ENCODE measurements at regions not wholly inside any gene's neighbourhood (a gene's known extent, or its start where the extent isn't known, plus 50 kb on each side); places are given as distances from the start of the nearest gene placed in this dataset.

GRCh38 chr3:175989161-175989560 is 1130.0 kb downstream of the NAALADL2 start:
- Histone ChIP-seq H3K4me3 (replicated peaks; ENCODE audit: low read depth, low read length) (no peak overlapping the region), H3K27me3 (replicated peaks; ENCODE audit: control insufficient read depth, insufficient read depth, low read length) (no peaks in the 10 kb centered on the region), H3K36me3 (ENCODE audit: control insufficient read depth, insufficient read depth, low read length) (no peaks in the 10 kb centered on the region)
- no peak for DNase-seq (ENCODE audit: extremely low read depth, insufficient read length)
- no peak for TF ChIP-seq CTCF (IDR thresholded peaks at IDR 0.05; ENCODE audit: insufficient read depth, low read length, poor library complexity, severe bottlenecking)

- Histone ChIP-seq H3K4me3 (replicated peaks; ENCODE audit: low read depth, low read length) (no peak overlapping the region), H3K36me3 (ENCODE audit: control insufficient read depth, insufficient read depth, low read length) (no peaks in the 10 kb centered on the region), H3K27me3 (replicated peaks; ENCODE audit: control insufficient read depth, insufficient read depth, low read length) (no peaks in the 10 kb centered on the region)
- DNase-seq (ENCODE audit: extremely low read depth, insufficient read length): no peak
- no peak for TF ChIP-seq CTCF (IDR thresholded peaks at IDR 0.05; ENCODE audit: insufficient read depth, low read length, poor library complexity, severe bottlenecking)
Observed at GRCh38 chr3:175988401-175988800, 1129.3 kb downstream of the NAALADL2 start.

GRCh38 chr3:175985781-175986180 is 1126.6 kb downstream of the NAALADL2 start:
- H3K27me3 ChIP-seq (replicated peaks; ENCODE audit: control insufficient read depth, insufficient read depth, low read length): no peaks in the 10 kb centered on the region
- no peak for DNase-seq (ENCODE audit: extremely low read depth, insufficient read length)
- H3K36me3 ChIP-seq (ENCODE audit: control insufficient read depth, insufficient read depth, low read length): no peaks in the 10 kb centered on the region
- no peak overlapping the region for H3K4me3 ChIP-seq (replicated peaks; ENCODE audit: low read depth, low read length)
- TF ChIP-seq CTCF (IDR thresholded peaks at IDR 0.05; ENCODE audit: insufficient read depth, low read length, poor library complexity, severe bottlenecking): no peak

GRCh38 chr3:175983379-175983778 is 1124.2 kb downstream of the NAALADL2 start:
- Histone ChIP-seq H3K36me3 (ENCODE audit: control insufficient read depth, insufficient read depth, low read length) (no peaks in the 10 kb centered on the region), H3K4me3 (replicated peaks; ENCODE audit: low read depth, low read length) (no peak overlapping the region), H3K27me3 (replicated peaks; ENCODE audit: control insufficient read depth, insufficient read depth, low read length) (no peaks in the 10 kb centered on the region)
- no peak for TF ChIP-seq CTCF (IDR thresholded peaks at IDR 0.05; ENCODE audit: insufficient read depth, low read length, poor library complexity, severe bottlenecking)
- DNase-seq (ENCODE audit: extremely low read depth, insufficient read length): no peak

GRCh38 chr3:175980486-175981090 is 1121.5 kb downstream of the NAALADL2 start:
- Histone ChIP-seq H3K27me3 (replicated peaks; ENCODE audit: control insufficient read depth, insufficient read depth, low read length) (no peaks in the 10 kb centered on the region), H3K36me3 (ENCODE audit: control insufficient read depth, insufficient read depth, low read length) (no peaks in the 10 kb centered on the region), H3K4me3 (replicated peaks; ENCODE audit: low read depth, low read length) (no peak overlapping the region)
- TF ChIP-seq CTCF (IDR thresholded peaks at IDR 0.05; ENCODE audit: insufficient read depth, low read length, poor library complexity, severe bottlenecking): no peak
- no peak for DNase-seq (ENCODE audit: extremely low read depth, insufficient read length)
